GM12878 (cell line): ENCODE measurements at regions not wholly inside any gene's neighbourhood (a gene's known extent, or its start where the extent isn't known, plus 50 kb on each side); places are given as distances from the start of the nearest gene placed in this dataset.

Experiments used
- BACH1 ChIP-seq: fragments of 450-650 bp; IDR thresholded peaks from 2 replicates; pipeline ENCODE4 v1.6.1; 2017; ENCODE audit warnings: mild to moderate bottlenecking, borderline replicate concordance
- TAF1 ChIP-seq: IDR thresholded peaks from 2 replicates; pipeline ENCODE4 v1.6.1; 2011; ENCODE audit warnings: mild to moderate bottlenecking, low read depth, low read length, borderline replicate concordance
- ZNF274 ChIP-seq: IDR thresholded peaks from one replicate; pipeline ENCODE4 v1.8.0; 2011; ENCODE audit not compliant: insufficient read length, insufficient read depth
- TF ChIP-seq, protein P1 (sequence below): IDR thresholded peaks from 2 replicates; pipeline ENCODE4 v1.6.1; 2012; ENCODE audit warnings: low read depth, low read length, improper control_type of control experiment
- TF ChIP-seq, protein P2 (sequence below), 3 experiments: IDR thresholded peaks in 2 of 3; conservative IDR thresholded peaks in 1 of 3; 2 replicates each; pipeline ENCODE4 v1.5.1; 2011; ENCODE audit warnings: low read depth in 3 of 3, low read length in 3 of 3, mild to moderate bottlenecking in 3 of 3, control low read depth in 2 of 3, moderate library complexity in 2 of 3, inconsistent platforms in 1 of 3, mixed read lengths in 1 of 3; ENCODE audit not compliant: control insufficient read depth in 2 of 3, insufficient read depth in 1 of 3; ENCODE audit errors: extremely low read depth in 1 of 3

- no peak for TF ChIP-seq TAF1
- no peak for TF ChIP-seq BACH1
- TF ChIP-seq ZNF274 = no peak
- TF ChIP-seq, protein P1, sequence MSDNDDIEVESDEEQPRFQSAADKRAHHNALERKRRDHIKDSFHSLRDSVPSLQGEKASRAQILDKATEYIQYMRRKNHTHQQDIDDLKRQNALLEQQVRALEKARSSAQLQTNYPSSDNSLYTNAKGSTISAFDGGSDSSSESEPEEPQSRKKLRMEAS = no peak
- TF ChIP-seq, protein P2, sequence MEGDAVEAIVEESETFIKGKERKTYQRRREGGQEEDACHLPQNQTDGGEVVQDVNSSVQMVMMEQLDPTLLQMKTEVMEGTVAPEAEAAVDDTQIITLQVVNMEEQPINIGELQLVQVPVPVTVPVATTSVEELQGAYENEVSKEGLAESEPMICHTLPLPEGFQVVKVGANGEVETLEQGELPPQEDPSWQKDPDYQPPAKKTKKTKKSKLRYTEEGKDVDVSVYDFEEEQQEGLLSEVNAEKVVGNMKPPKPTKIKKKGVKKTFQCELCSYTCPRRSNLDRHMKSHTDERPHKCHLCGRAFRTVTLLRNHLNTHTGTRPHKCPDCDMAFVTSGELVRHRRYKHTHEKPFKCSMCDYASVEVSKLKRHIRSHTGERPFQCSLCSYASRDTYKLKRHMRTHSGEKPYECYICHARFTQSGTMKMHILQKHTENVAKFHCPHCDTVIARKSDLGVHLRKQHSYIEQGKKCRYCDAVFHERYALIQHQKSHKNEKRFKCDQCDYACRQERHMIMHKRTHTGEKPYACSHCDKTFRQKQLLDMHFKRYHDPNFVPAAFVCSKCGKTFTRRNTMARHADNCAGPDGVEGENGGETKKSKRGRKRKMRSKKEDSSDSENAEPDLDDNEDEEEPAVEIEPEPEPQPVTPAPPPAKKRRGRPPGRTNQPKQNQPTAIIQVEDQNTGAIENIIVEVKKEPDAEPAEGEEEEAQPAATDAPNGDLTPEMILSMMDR (IDR thresholded peaks at IDR 0.05 in 2 of 3, conservative IDR thresholded peaks at IDR 0.05 in 1 of 3; ENCODE audit: control insufficient read depth in 2 of 3, extremely low read depth in 1 of 3, insufficient read depth in 1 of 3, low read depth in 3 of 3, low read length in 3 of 3) = no peak
Measured at GRCh38 chr2:7599462-7600258, 682.4 kb downstream of the RNF144A start.
